ENCODE measurements at regions not wholly inside any gene's neighbourhood (a gene's known extent, or its start where the extent isn't known, plus 50 kb on each side); places are given as distances from the start of the nearest gene placed in this dataset.

GRCh38 chr2:42918041-42918440 lies 125.7 kb upstream of the HAAO start:
- no peak for TF ChIP-seq CTCF (IDR thresholded peaks at IDR 0.05; ENCODE audit: low read depth, low read length, missing input control)
- no peak for TF ChIP-seq SP1 (IDR thresholded peaks at IDR 0.05)
- no peak for TF ChIP-seq YY1 (IDR thresholded peaks at IDR 0.05)
- no peak for TF ChIP-seq GABPA (IDR thresholded peaks at IDR 0.05 in 1 of 2, conservative IDR thresholded peaks at IDR 0.05 in 1 of 2)
- no peak for TF ChIP-seq RAD21 (IDR thresholded peaks at IDR 0.05)
- no peak for TF ChIP-seq TAF1 (conservative IDR thresholded peaks at IDR 0.05)
- TF ChIP-seq JUND (IDR thresholded peaks at IDR 0.05), result no peak
- TF ChIP-seq MAX (IDR thresholded peaks at IDR 0.05), result no peak
- TF ChIP-seq ATF3 (IDR thresholded peaks at IDR 0.05), result no peak
- TF ChIP-seq FOXA1 (IDR thresholded peaks at IDR 0.05), result no peak
- no peak for TF ChIP-seq EGR1 (IDR thresholded peaks at IDR 0.05; ENCODE audit: low read depth in 2 of 2)
- no peak for TF ChIP-seq HNF4G (IDR thresholded peaks at IDR 0.05)
- no peak for TF ChIP-seq HNF4A (conservative IDR thresholded peaks at IDR 0.05)

Measured in liver (tissue), 3 donors.